CD4-positive, alpha-beta T cell (primary cell): ENCODE measurements at regions not wholly inside any gene's neighbourhood (a gene's known extent, or its start where the extent isn't known, plus 50 kb on each side); places are given as distances from the start of the nearest gene placed in this dataset.

Experiments
- ATAC-seq: fragments of 200-7000 bp; cut with Tn5 transposase; one replicate; pipeline ENCODE4 v1.10.0; 2022; ENCODE audit warnings: mild to moderate bottlenecking; ENCODE audit not compliant: poor library complexity
- CTCF ChIA-PET: fragments of 350-600 bp; sonication (Branson Sonifier 250); formaldehyde crosslinking; loops from one replicate; lab custom pipeline; 2021; ENCODE audit warnings: antibody characterized with exemption, inconsistent platforms; lab: Charles Lee
- POLR2A ChIA-PET: fragments of 350-600 bp; sonication (Branson Sonifier 250); formaldehyde crosslinking; loops from one replicate; lab custom pipeline; 2021; ENCODE audit warnings: antibody characterized with exemption, inconsistent platforms; lab: Charles Lee
- DNase-seq, 14 experiments: peaks; one replicate each; pipeline ENCODE4 v3.0.0-alpha.2; 2013 to 2020; ENCODE audit warnings: mixed read lengths in 2 of 14
- H3K27ac ChIP-seq, 2 donors: one replicate each; pipeline versions ENCODE4 v1.5.1 to v1.7.0; 2013; ENCODE audit warnings: low read length in 2 of 2, low read depth in 1 of 2, mild to moderate bottlenecking in 1 of 2
- H3K27me3 ChIP-seq, 2 experiments: 1 replicate in 1 of 2; 2 replicates in 1 of 2; pipeline versions ENCODE4 v1.6.1 to v1.7.0; 2013; ENCODE audit warnings: low read length in 2 of 2, control low read depth in 1 of 2, mild to moderate bottlenecking in 1 of 2, moderate library complexity in 1 of 2; ENCODE audit not compliant: insufficient read depth in 2 of 2, control insufficient read depth in 1 of 2
- H3K36me3 ChIP-seq: one replicate; pipeline ENCODE4 v1.6.1; 2013; ENCODE audit warnings: low read length, control low read depth; ENCODE audit not compliant: insufficient read depth
- H3K4me1 ChIP-seq: one replicate; pipeline ENCODE4 v1.6.1; 2013; ENCODE audit warnings: low read length, control low read depth; ENCODE audit not compliant: insufficient read depth
- H3K4me3 ChIP-seq: one replicate; pipeline ENCODE4 v1.5.1; 2013; ENCODE audit warnings: mild to moderate bottlenecking, low read length, moderate library complexity
- H3K9me3 ChIP-seq, 2 experiments: 1 replicate in 1 of 2; 2 replicates in 1 of 2; pipeline versions ENCODE4 v1.6.1 to v1.7.0; 2013; ENCODE audit warnings: low read length in 2 of 2, mild to moderate bottlenecking in 2 of 2, control low read depth in 1 of 2, moderate library complexity in 1 of 2; ENCODE audit not compliant: control insufficient read depth in 1 of 2, insufficient read depth in 1 of 2
- H3K27ac Mint-ChIP-seq: one replicate; pipeline ENCODE4 v1.8.0; 2020; ENCODE audit warnings: mixed read lengths
- H3K27me3 Mint-ChIP-seq: one replicate; pipeline ENCODE4 v1.8.0; 2021; ENCODE audit warnings: mixed read lengths
- H3K36me3 Mint-ChIP-seq: one replicate; pipeline ENCODE4 v1.8.0; 2021; ENCODE audit warnings: low read depth, mixed read lengths
- H3K4me1 Mint-ChIP-seq: one replicate; pipeline ENCODE4 v1.8.0; 2021; ENCODE audit warnings: low read depth, mixed read lengths
- H3K4me3 Mint-ChIP-seq: one replicate; pipeline ENCODE4 v1.8.0; 2020; ENCODE audit warnings: mild to moderate bottlenecking, mixed read lengths
- H3K9me3 Mint-ChIP-seq: one replicate; pipeline ENCODE4 v1.8.0; 2020; ENCODE audit warnings: mixed read lengths
- intact Hi-C, 2 experiments: fragments of 100-400 bp; cut with DNase I in 1 of 2; cut with micrococcal nuclease in 1 of 2; formaldehyde crosslinking; loops; one replicate each; pipeline versions ENCODE4 v1.15.1 to v1.9.0; 2023 to 2025; cut with DNase I, micrococcal nuclease
- TF ChIP-seq, protein P1 (sequence below): fragments of 200-600 bp; IDR thresholded peaks from one replicate; pipeline ENCODE4 v1.8.0; 2022; ENCODE audit warnings: antibody characterized with exemption, mild to moderate bottlenecking

DNA sequence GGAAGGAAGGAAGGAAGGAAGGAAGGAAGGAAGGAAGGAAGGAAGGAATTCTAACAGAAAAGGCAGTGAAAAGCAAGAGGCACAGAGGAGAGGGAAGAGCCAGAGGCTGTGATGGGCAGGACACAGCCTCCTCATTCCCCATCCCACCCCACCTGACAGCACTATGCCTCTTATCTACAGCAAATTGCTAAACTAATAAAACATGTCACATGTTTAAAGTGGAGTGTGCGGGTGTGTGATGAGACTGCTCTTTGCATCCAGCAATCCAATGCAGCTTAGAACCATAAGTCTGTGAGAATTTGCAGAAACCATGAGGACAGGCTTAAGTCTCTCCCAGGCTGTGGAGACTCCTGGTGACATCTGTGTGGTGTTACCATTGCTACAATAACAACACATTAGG is 108.4 kb upstream of the ALK start:
- no peak for DNase-seq
- intact Hi-C loops: no loop called here
- Histone ChIP-seq H3K4me1 (no peaks in the 10 kb centered on the region), H3K27me3 (peaks cover 6 to 16% of the 10 kb centered on the region in 2 experiments), H3K4me3 (no peak overlapping the region), H3K36me3 (no peaks in the 10 kb centered on the region), H3K27ac (no peak overlapping the region), H3K9me3 (no peaks in the 10 kb centered on the region)
- Mint-ChIP-seq H3K9me3 (no peaks in the 10 kb centered on the region), H3K27me3 (peaks cover 37% of the 10 kb centered on the region), H3K4me1 (no peaks in the 10 kb centered on the region), H3K36me3 (no peaks in the 10 kb centered on the region), H3K4me3 (no peak overlapping the region), H3K27ac (no peak overlapping the region)
- CTCF ChIA-PET: no interaction called here
- ATAC-seq: no peak
- TF ChIP-seq, protein P1, sequence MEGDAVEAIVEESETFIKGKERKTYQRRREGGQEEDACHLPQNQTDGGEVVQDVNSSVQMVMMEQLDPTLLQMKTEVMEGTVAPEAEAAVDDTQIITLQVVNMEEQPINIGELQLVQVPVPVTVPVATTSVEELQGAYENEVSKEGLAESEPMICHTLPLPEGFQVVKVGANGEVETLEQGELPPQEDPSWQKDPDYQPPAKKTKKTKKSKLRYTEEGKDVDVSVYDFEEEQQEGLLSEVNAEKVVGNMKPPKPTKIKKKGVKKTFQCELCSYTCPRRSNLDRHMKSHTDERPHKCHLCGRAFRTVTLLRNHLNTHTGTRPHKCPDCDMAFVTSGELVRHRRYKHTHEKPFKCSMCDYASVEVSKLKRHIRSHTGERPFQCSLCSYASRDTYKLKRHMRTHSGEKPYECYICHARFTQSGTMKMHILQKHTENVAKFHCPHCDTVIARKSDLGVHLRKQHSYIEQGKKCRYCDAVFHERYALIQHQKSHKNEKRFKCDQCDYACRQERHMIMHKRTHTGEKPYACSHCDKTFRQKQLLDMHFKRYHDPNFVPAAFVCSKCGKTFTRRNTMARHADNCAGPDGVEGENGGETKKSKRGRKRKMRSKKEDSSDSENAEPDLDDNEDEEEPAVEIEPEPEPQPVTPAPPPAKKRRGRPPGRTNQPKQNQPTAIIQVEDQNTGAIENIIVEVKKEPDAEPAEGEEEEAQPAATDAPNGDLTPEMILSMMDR: no peak
- POLR2A ChIA-PET: no interaction called here

DNA sequence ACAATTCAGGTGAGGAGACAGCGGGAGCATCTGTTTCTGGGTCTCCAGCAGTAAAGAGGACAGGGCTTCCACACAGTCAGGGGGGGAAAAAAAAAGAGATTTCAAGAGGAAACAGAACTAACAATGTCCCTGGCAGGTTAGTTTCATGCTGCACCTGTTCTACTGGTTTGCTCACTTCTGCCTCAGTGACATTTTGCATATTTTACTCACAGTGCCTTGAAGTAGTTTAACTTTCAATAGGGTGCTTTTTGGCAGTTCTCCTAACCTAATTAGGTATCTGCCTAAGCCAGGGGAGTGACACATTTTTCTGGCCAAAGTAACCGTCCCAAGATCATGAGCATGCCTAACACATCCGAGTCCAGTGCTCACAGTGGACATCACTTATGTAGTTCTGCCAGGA is 109.0 kb upstream of the ALK start:
- Mint-ChIP-seq H3K27me3 (peaks cover 37% of the 10 kb centered on the region), H3K9me3 (no peaks in the 10 kb centered on the region), H3K27ac (no peak overlapping the region), H3K4me1 (no peaks in the 10 kb centered on the region), H3K4me3 (no peak overlapping the region), H3K36me3 (no peaks in the 10 kb centered on the region)
- ATAC-seq: no peak
- POLR2A ChIA-PET: no interaction called here
- H3K36me3 ChIP-seq: no peaks in the 10 kb centered on the region
- DNase-seq: no peak
- CTCF ChIA-PET: no interaction called here
- peaks cover under 1 to 16% of the 10 kb centered on the region in 2 experiments for H3K27me3 ChIP-seq
- H3K9me3 ChIP-seq: no peaks in the 10 kb centered on the region
- no peak overlapping the region for H3K27ac ChIP-seq
- intact Hi-C loops: no loop called here
- TF ChIP-seq, protein P1: no peak
- no peak overlapping the region for H3K4me3 ChIP-seq
- H3K4me1 ChIP-seq: no peaks in the 10 kb centered on the region

DNA sequence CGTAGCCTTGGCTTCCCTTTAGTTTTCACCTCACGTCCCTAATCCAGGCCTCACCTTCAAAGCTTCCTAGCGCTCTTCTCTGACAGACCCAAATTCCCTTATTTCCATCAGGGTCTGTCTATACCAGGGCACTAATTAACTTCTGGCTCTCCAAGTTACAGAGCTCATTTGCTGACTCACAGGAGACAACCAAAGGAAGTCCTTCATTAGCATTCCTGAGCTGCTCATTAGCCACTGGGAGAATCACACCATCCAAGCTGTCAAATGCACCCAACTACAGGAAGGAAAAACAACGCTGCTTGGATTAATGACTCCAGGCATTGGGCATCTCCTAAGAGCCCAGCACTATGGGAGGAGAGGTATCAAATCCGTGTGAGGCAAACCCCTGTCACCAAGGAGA is 109.8 kb upstream of the ALK start:
- H3K36me3 Mint-ChIP-seq: no peaks in the 10 kb centered on the region
- no peaks in the 10 kb centered on the region for H3K9me3 Mint-ChIP-seq
- H3K27ac Mint-ChIP-seq: no peak overlapping the region
- intact Hi-C loops: no loop called here
- H3K4me1 Mint-ChIP-seq: no peaks in the 10 kb centered on the region
- peaks cover 32% of the 10 kb centered on the region for H3K27me3 Mint-ChIP-seq
- TF ChIP-seq, protein P1: no peak
- Histone ChIP-seq H3K27me3 (peaks cover 0 to 16% of the 10 kb centered on the region in 2 experiments), H3K27ac (no peak overlapping the region), H3K4me3 (no peak overlapping the region), H3K4me1 (no peaks in the 10 kb centered on the region), H3K9me3 (no peaks in the 10 kb centered on the region), H3K36me3 (no peaks in the 10 kb centered on the region)
- no peak for DNase-seq
- ChIA-PET CTCF (no interaction called here), POLR2A (interaction anchor here (0.6 kb wide), 1 partner anchor 1040 kb away, joined by 3 read pairs; no protein-coding TSS in a partner anchor)
- no peak for ATAC-seq
- no peak overlapping the region for H3K4me3 Mint-ChIP-seq
